Activated gamma-delta T cell (primary cell): ENCODE measurements at regions not wholly inside any gene's neighbourhood (a gene's known extent, or its start where the extent isn't known, plus 50 kb on each side); places are given as distances from the start of the nearest gene placed in this dataset.

ENCODE experiments used
- DNase-seq: peaks from one replicate; lab custom pipeline; 2025; lab: John Stamatoyannopoulos, UW

GRCh38 chr22:48361099-48361639 is 1466.5 kb downstream of the BRD1 start:
- DNase-seq, result no peak

GRCh38 chr22:48359613-48359965 is 1468.1 kb downstream of the BRD1 start:
- DNase-seq, result no peak

GRCh38 chr22:48358886-48359612 is 1468.6 kb downstream of the BRD1 start:
- DNase-seq, result no peak

DNA sequence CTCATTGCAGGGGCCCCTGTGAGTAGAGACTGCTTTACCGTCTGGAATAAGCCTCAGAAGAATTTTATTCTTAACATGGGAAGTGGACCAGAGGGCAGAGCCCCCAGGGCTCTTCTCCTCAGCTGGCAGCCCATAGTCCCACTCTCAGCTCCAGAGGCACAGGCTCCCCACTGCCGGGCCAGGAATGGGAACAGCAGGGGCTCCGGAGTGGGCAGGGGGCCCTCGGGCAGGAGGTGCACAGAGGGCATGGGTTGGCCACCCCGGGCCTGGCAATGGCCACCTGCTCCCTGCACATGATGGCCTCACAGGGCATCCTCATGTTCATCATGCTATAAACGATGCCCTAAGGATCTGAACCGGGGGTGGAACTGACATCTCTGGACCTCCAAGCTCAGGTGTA is 1469.7 kb downstream of the BRD1 start:
- DNase-seq, result no peak

- no peak for DNase-seq
These were observed 1470.5 kb downstream of the BRD1 start for GRCh38 chr22:48357196-48357595.

- no peak for DNase-seq
These were observed 1470.9 kb downstream of the BRD1 start for GRCh38 chr22:48356731-48357130.

GRCh38 chr22:48354096-48354495 is 1473.6 kb downstream of the BRD1 start:
- DNase-seq, result no peak

GRCh38 chr22:48353116-48353947 is 1474.3 kb downstream of the BRD1 start:
- DNase-seq, result no peak

DNA sequence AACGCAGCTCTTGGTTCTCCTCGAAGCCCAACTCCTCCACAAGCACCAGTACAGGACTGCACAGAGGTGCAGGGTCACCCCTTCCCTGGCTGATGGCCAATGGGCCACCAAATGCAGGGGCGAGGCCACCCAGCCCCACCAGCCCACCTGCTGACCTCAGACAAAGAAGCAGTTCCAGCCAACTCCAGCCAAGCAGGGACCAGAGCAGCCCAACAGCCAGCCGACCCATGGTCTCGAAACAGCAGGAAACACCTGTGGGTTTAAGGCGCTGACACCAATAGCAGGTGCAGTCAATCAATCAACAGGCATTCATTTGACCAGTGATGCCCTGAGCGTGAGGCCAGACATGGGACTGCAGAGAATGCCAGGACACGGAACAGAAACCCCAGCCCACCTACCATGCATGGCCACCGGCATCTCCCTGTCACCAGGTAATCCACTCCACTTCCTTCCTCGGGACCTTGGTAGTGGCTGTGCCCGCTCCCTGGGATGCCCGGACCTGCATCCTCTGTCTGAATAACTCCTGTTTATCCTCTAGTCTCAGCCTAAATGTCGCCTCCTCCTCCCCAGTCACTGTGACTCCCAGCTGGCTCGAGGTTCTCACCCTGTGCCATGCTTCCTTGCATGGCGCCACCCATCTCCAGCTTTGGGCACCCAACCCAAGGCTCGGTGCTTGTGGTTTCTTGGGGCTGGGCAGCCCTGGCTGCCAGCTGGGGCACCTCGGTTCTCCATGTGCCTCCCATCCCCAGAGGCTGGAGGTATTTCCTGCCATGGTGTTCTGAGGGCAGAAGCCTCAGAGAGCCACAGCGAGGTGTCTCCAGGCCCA is 1475.4 kb downstream of the BRD1 start:
- DNase-seq, result no peak

DNA sequence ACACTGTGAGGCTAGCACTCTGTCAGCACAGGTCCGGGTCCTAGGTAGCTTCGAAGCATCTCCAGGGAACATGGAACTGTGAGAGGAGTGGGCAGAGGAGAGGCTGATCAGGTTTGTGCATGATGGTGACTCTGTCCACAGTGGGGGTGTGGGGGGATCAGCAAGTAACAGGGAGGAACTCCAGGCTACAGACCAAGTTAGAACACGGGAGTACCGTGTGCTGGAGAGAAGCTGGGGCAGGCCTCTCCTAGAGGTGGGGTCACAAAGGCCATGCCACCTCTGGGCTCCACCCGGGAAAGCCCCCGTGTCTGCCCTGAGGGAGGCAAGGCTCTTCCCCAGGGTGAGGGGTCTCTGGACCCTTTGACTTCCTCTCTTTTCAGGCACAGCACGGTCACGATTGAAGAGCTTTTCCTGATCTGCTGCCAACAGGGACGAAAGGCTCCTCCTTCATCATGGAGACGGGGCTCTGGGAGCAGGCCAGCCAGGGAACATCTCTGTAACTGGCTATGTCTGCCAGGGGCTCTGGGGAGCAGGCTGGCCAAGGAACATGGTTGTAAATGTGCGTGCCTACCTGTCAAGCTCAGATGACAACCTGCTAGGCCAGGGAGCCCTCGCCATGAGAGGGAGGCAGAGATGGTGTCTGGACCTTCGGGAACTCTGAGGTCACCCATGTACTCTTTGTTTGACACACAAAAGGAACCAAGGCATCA is 1476.1 kb downstream of the BRD1 start:
- DNase-seq, result no peak

GRCh38 chr22:48350456-48350855 is 1477.2 kb downstream of the BRD1 start:
- no peak for DNase-seq

- no peak for DNase-seq
These were observed 1478.8 kb downstream of the BRD1 start for GRCh38 chr22:48348855-48349254.

GRCh38 chr22:48347311-48347710 is 1480.4 kb downstream of the BRD1 start:
- no peak for DNase-seq

DNA sequence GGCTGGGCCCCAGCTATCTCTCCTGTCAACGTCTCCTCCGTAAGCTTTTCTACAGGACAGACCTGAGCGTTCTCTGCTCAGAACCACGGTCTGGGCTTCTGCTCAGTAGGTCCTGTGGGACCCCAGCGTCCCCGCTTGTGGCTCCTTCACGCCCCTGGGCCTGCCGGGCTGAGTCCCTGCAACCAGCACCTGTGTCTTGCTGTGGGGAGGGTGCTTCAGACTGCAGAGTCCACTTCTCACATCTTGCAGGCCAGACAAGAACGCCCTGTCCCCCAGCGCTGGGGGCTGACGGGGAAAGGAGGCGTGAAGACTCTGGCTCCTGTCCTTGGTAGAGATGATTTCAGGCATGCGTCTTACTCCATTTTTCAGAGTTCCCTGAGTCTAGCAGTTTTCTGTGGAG is 1480.8 kb downstream of the BRD1 start:
- no peak for DNase-seq

DNA sequence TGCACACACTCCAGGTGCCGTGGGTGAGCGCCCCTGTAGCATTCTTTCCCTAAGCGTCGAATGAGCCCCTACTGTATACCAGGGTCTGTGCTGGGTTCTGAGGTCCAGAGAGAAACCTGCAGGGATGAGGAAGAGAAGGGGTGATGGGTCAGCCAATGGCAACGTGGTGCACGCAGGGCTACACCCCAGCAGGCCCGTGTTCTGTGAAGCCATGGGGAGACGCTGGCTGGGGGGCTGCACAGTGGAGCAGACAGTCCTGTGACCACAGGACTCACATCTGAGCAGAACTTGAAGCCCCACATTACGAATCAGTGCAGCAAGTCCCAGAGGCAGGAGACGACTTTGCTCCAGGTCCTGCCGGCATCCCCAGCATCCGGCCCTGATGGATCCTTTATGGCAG is 1481.4 kb downstream of the BRD1 start:
- DNase-seq, result no peak

- no peak for DNase-seq
These were observed 1482.0 kb downstream of the BRD1 start for GRCh38 chr22:48345631-48346030.

GRCh38 chr22:48343461-48343860 is 1484.2 kb downstream of the BRD1 start:
- no peak for DNase-seq

DNA sequence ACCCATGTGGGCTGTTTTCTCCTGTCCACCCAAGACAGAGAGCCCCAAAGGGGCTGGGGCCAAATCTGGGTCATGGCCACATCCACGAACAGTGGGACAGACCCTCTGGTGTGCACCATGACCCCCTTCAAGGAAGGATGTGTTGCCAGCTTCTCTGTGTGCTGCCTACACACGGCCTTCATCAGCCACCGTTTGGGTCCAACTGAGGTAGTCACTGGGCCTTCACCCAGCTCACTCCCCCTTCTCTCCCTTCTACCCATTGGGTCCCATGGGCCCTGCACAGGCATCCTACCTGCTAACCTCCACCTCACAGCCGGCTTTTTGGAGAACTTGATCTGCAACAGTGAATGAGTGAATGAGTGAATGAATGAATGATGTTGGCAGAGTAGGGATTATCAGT is 1484.9 kb downstream of the BRD1 start:
- DNase-seq, result no peak

DNA sequence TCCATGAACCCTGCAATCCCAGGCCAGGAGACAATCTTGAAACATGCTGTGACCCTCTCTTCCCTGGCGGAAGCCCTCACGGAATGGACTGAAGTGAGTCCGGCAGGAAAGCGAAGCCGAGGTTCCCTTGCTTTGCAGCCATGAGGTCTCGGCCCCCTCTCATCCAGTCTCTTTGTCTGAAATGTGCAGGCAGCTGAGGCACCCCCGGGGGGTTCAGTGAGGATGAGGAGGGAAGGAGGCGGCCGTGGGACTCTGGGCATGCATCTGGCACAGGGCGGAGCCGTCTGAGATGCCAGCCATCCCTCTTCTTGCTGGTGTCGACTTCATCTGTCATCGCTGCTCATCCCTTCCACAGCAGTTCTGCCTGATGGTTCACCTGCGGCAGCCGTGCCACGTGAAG is 1485.7 kb downstream of the BRD1 start:
- no peak for DNase-seq

GRCh38 chr22:48340727-48341709 is 1486.7 kb downstream of the BRD1 start:
- DNase-seq, result no peak
